DMS114 treated with DMSO at 0.1 percent for 48 hours (cell line): ENCODE measurements at regions not wholly inside any gene's neighbourhood (a gene's known extent, or its start where the extent isn't known, plus 50 kb on each side); places are given as distances from the start of the nearest gene placed in this dataset.

Experiments
- DNase-seq: peaks from one replicate; lab custom pipeline; 2025; ENCODE audit not compliant: unreplicated experiment; lab: John Stamatoyannopoulos, UW

GRCh38 chr2:126792186-126792585, 106.5 kb upstream of the TEX51 start:
- no peak for DNase-seq

- no peak for DNase-seq
Observed at GRCh38 chr2:126792993-126793392, 105.7 kb upstream of the TEX51 start.

- DNase-seq: no peak
Observed at GRCh38 chr2:126793885-126794613, 104.6 kb upstream of the TEX51 start.

GRCh38 chr2:126795656-126796055, 103.0 kb upstream of the TEX51 start:
- no peak for DNase-seq

GRCh38 chr2:126796931-126797621, 101.6 kb upstream of the TEX51 start:
- DNase-seq: no peak

GRCh38 chr2:126797622-126798275, 100.9 kb upstream of the TEX51 start:
- DNase-seq: no peak

- DNase-seq: no peak
Observed at GRCh38 chr2:126798276-126799140, 100.2 kb upstream of the TEX51 start.

GRCh38 chr2:126799301-126799700, 99.4 kb upstream of the TEX51 start:
- DNase-seq: no peak

GRCh38 chr2:126801473-126801872, 97.2 kb upstream of the TEX51 start:
- no peak for DNase-seq

- no peak for DNase-seq
Observed at GRCh38 chr2:126802316-126802715, 96.4 kb upstream of the TEX51 start.

GRCh38 chr2:126802774-126803433, 95.8 kb upstream of the TEX51 start:
- no peak for DNase-seq

- no peak for DNase-seq
Observed at GRCh38 chr2:126803434-126803775, 95.3 kb upstream of the TEX51 start.

GRCh38 chr2:126804347-126804746, 94.3 kb upstream of the TEX51 start:
- no peak for DNase-seq

GRCh38 chr2:126808929-126809328, 89.8 kb upstream of the TEX51 start:
- DNase-seq: no peak

GRCh38 chr2:126809340-126809739, 89.3 kb upstream of the TEX51 start:
- no peak for DNase-seq

- no peak for DNase-seq
Observed at GRCh38 chr2:126810001-126810400, 88.7 kb upstream of the TEX51 start.

GRCh38 chr2:126811101-126811500, 87.6 kb upstream of the TEX51 start:
- DNase-seq: no peak

GRCh38 chr2:126817172-126817571, 81.5 kb upstream of the TEX51 start:
- no peak for DNase-seq

- DNase-seq: no peak
Observed at GRCh38 chr2:126822115-126822514, 76.6 kb upstream of the TEX51 start.

- DNase-seq: no peak
Observed at GRCh38 chr2:126822921-126823320, 75.8 kb upstream of the TEX51 start.

- no peak for DNase-seq
Observed at GRCh38 chr2:126823951-126824350, 74.7 kb upstream of the TEX51 start.
